Breast epithelium (tissue), 3 donors: ENCODE measurements at regions not wholly inside any gene's neighbourhood (a gene's known extent, or its start where the extent isn't known, plus 50 kb on each side); places are given as distances from the start of the nearest gene placed in this dataset.

Source experiments
- POLR2A ChIP-seq: fragments of 450-650 bp; IDR thresholded peaks from one replicate; pipeline ENCODE4 v1.6.1; 2016; ENCODE audit warnings: antibody characterized with exemption, mild to moderate bottlenecking, moderate library complexity
- POLR2AphosphoS5 ChIP-seq, 3 donors: sonication (generic); formaldehyde crosslinking; IDR thresholded peaks; one replicate each; pipeline ENCODE4 v1.6.1; 2017; ENCODE audit warnings: antibody characterized with exemption in 3 of 3
- TF ChIP-seq, protein P1 (sequence below), 3 donors: fragments of 450-650 bp; IDR thresholded peaks; one replicate each; pipeline ENCODE4 v1.5.1; 2016 to 2017; ENCODE audit warnings: antibody characterized with exemption in 3 of 3, mild to moderate bottlenecking in 3 of 3, moderate library complexity in 3 of 3

DNA sequence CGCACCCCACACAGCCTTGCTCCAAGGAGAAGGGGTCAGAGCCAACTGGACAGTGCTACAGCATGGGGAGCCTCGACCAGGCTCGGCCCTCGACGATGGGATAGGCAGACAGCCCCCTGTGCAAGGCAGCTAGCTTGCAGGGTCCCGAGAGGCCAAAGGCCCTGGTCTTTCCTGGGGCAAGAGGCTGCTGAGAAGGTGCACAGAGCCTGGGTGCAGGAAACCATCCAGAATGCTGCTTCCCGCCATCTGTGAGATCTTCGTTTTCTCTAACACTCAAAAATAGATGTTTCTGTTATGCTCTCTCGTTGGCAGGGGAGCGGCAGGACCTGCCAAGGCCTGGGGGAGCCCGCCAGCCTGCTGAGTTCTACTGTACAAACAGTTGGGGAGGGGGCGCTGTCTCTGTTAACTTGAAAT, 168.0 kb upstream of the RTL1 start:
- no peak for TF ChIP-seq POLR2A
- TF ChIP-seq, protein P1, sequence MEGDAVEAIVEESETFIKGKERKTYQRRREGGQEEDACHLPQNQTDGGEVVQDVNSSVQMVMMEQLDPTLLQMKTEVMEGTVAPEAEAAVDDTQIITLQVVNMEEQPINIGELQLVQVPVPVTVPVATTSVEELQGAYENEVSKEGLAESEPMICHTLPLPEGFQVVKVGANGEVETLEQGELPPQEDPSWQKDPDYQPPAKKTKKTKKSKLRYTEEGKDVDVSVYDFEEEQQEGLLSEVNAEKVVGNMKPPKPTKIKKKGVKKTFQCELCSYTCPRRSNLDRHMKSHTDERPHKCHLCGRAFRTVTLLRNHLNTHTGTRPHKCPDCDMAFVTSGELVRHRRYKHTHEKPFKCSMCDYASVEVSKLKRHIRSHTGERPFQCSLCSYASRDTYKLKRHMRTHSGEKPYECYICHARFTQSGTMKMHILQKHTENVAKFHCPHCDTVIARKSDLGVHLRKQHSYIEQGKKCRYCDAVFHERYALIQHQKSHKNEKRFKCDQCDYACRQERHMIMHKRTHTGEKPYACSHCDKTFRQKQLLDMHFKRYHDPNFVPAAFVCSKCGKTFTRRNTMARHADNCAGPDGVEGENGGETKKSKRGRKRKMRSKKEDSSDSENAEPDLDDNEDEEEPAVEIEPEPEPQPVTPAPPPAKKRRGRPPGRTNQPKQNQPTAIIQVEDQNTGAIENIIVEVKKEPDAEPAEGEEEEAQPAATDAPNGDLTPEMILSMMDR (IDR thresholded peaks at IDR 0.05), result no peak
- no peak for TF ChIP-seq POLR2AphosphoS5 (IDR thresholded peaks at IDR 0.05)
